ENCODE measurements at regions not wholly inside any gene's neighbourhood (a gene's known extent, or its start where the extent isn't known, plus 50 kb on each side); places are given as distances from the start of the nearest gene placed in this dataset.

GRCh38 chr13:85368686-85369085 lies 430.5 kb downstream of the SLITRK6 start:
- DNase-seq: no peak

GRCh38 chr13:85367887-85368286 lies 431.3 kb downstream of the SLITRK6 start:
- no peak for DNase-seq

DNA sequence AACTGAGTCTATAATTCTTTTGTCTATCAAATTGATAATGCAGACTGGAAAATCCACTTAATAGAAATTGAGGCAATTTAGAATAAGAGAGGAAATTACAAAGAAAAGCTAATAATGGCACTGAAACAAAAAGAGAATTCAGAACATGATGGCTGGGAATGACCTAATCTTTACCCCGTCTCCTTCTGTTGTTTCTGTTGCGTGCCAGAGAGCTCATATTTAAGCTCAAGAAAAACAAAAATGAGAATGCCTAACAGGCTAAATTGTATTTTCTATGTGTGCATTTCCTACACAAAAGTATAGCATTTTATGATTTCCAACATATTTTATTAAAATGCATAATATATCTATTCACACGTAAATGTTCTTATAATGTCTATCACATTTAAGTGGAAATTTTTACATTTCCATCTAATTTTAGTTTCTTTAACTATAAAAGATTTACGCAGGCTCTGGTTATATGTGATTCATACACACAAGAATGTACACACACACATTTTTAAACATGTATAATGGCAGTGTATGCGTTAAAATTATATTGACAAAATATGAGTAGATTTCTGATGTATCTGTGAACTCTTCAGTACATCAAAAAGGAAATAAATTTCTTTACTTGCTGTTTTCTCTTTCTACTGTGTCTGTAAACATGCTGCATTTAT lies 432.3 kb downstream of the SLITRK6 start:
- DNase-seq: no peak

- DNase-seq: no peak
Observed at GRCh38 chr13:85363504-85363903, 435.7 kb downstream of the SLITRK6 start.

DNA sequence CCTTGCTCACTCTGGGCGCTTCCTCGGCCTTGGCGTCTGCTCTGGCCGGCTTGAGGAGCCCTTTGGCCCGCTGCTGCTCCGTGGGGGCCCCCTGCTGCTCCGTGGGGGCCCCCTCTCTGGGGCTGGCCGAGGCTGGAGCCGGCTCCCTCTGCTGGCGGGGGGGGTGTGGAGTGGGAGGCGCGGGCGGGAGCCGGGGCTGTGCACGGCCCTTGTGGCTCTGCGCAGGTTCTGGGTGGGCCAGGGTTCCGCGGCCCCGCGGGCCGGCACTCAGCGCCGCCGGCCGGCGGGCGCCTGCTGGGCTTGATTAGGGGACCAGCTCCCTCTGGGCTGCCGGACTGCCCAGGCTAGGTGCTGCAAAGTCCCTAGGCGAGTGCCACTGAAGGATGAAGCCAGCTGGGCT lies 436.2 kb downstream of the SLITRK6 start:
- no peak for DNase-seq

DNA sequence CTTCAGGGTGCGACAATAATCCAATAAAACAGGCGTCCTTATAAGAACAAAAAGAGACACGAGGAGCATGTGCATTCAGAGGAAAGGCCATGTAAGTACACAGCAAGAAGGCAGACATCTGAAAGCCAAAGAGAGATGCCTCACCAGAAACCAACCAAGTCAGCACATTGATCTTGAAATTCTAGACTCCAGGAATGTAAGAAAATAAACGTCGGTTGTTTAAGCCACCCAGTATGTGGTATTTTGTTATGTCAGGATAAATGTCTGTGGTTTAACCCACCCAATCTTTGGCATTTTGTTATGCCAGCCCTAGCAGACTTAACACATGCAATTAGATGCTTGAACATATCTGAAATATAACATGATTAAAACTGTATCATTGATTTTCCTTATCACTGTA lies 452.0 kb downstream of the SLITRK6 start:
- DNase-seq: no peak

DNA sequence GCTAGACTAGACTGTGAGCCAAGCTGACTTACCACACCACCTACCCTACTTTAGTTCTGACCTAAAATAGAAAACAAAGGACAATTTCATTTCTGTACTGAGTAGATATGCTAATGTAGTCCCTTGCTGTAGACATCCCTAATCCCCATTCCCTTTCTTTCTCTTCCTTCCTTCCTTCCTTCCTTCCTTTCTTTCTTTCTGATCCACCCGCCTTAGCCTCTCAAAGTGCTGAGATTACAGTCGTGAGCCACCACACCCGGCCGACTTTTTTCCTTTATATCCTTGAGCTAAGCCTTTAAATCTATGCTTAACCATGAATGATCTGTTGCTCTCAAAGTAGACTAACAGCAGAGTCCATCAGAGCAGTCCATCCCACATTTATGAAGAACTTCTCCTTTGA lies 465.0 kb downstream of the SLITRK6 start:
- no peak for DNase-seq

DNA sequence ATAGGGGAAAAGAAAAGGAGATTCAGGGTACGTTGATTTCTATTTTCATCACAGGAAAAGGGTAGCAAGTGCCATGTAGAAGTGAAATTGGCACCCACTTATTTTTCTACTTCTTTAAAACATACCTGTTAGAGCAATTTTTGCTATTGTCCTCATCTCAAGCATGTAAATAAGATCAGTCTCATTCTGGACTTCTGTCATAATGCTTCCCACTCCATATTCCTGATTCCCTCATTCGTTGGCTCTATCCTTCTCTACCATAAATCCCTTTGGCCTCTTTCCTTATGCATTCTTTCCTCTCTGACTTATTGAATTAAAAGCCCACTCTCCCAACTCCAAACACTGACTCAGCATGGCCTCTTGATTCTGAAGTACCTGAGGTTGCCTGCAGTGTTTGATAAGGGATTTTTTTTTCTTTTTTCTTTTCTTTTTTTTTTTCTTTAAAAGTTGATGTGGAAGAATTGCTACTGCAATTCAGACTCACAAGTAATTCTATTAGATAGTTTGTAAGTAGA lies 465.7 kb downstream of the SLITRK6 start:
- DNase-seq: no peak

- DNase-seq: no peak
Observed at GRCh38 chr13:85332615-85333014, 466.6 kb downstream of the SLITRK6 start.

GRCh38 chr13:85321734-85322133 lies 477.5 kb downstream of the SLITRK6 start:
- no peak for DNase-seq

DNA sequence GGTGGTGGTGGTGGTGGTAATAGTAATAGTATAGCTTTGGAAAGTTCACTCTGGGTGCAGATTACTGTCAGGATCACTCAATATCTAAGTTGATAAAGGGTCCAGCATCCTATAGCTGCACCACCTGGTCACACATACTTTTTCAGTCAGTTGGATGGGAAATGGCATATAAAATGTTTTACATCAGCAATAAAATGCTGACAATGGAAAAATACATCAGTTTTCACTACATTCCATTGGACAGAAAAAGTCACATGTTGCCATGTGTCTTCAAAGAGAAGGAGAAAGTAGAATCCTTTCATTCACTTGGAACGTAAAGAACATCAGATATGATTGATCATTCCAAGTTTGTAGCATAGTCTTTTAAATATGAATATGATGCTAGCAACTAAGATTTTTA lies 481.4 kb downstream of the SLITRK6 start:
- DNase-seq: no peak

GRCh38 chr13:85316506-85317025 lies 482.7 kb downstream of the SLITRK6 start:
- DNase-seq: no peak

GRCh38 chr13:85314686-85315085 lies 484.5 kb downstream of the SLITRK6 start:
- DNase-seq: no peak

- DNase-seq: no peak
Observed at GRCh38 chr13:85313761-85314503, 485.3 kb downstream of the SLITRK6 start.

DNA sequence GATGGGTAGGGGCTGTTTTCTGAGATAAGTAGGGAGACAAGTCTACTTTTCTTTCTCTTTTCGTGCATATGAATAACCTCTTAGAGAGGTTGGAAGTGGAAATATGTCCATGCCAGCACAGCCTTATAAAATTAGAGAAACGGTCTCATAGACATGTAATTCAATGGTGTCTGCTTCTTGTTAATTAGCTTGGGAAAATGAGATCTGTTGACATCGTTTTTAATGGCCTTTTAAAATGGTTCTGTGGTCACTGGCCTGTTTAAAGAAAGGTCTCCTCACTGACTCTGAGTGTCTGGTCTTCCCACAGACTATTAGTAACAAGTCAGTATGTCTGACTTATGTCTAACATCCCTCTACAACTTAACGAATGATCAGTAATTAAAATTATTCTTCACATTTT lies 487.1 kb downstream of the SLITRK6 start:
- no peak for DNase-seq

DNA sequence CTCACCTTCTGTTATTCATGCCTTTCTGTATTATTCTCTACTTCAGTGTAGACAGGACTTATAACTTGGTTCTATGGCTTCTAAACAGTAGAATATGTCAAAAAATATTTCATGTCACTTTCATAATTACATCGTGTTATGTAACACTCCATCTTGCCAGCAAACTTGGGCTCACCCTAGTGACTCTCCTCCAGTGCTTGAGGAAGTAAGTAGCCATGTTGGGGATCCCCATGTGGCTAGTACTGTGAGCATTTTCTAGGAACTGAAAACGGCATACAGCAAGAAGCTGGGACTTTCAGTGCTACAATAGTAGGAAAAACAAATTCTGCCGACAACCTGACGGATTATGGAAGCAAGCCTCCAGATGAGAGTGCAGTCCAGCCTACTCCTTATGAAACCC lies 495.6 kb downstream of the SLITRK6 start:
- no peak for DNase-seq

- no peak for DNase-seq
Observed at GRCh38 chr13:85298387-85298924, 500.8 kb downstream of the SLITRK6 start.

GRCh38 chr13:85288698-85289097 lies 510.5 kb downstream of the SLITRK6 start:
- no peak for DNase-seq

- DNase-seq: no peak
Observed at GRCh38 chr13:85287528-85287927, 511.7 kb downstream of the SLITRK6 start.

GRCh38 chr13:85286081-85286480 lies 513.1 kb downstream of the SLITRK6 start:
- DNase-seq: no peak

GRCh38 chr13:85284349-85284748 lies 514.9 kb downstream of the SLITRK6 start:
- no peak for DNase-seq

GRCh38 chr13:85283408-85283807 lies 515.8 kb downstream of the SLITRK6 start:
- DNase-seq: no peak

- no peak for DNase-seq
Observed at GRCh38 chr13:85282876-85283275, 516.3 kb downstream of the SLITRK6 start.

- no peak for DNase-seq
Observed at GRCh38 chr13:85278851-85279250, 520.4 kb downstream of the SLITRK6 start.
